OCI-LY1 (cell line): ENCODE measurements at regions not wholly inside any gene's neighbourhood (a gene's known extent, or its start where the extent isn't known, plus 50 kb on each side); places are given as distances from the start of the nearest gene placed in this dataset.

ENCODE experiments used
- CTCF ChIP-seq: fragments of 200-600 bp; sonication (generic), shearing (Covaris generic); IDR thresholded peaks from 2 replicates; pipeline ENCODE4 v1.5.1; 2017; ENCODE audit warnings: mild to moderate bottlenecking, antibody characterized with exemption, low read length, moderate library complexity, mixed read lengths
- EZH2 ChIP-seq: fragments of 200-600 bp; sonication (generic), shearing (Covaris generic); IDR thresholded peaks from 2 replicates; pipeline ENCODE4 v1.8.0; 2017; ENCODE audit warnings: borderline replicate concordance, mixed run types, mild to moderate bottlenecking, antibody characterized with exemption, low read length, moderate library complexity, mixed read lengths

GRCh38 chr3:11705049-11705448 is 61.3 kb upstream of the VGLL4 start:
- TF ChIP-seq CTCF = no peak
- TF ChIP-seq EZH2 = no peak
